Stimulated activated effector memory CD8-positive, alpha-beta T cell treated with anti-CD3 and anti-CD28 coated beads, Interleukin-12 subunit alpha, Interleukin-12 subunit beta, amount 100 ng/mL, for 72 hours (primary cell): ENCODE measurements at regions not wholly inside any gene's neighbourhood (a gene's known extent, or its start where the extent isn't known, plus 50 kb on each side); places are given as distances from the start of the nearest gene placed in this dataset.

Experiments used
- ATAC-seq: fragments of 150-1000 bp; cut with Tn5 transposase; 2 replicates; pipeline ENCODE4 v1.10.0; 2021
- DNase-seq, 2 donors: peaks; one replicate each; pipeline ENCODE4 v3.0.0; 2021 to 2022; ENCODE audit warnings: low spot score in 2 of 2
- H3K27ac Mint-ChIP-seq: one replicate; pipeline ENCODE4 v1.8.0; 2022; ENCODE audit warnings: mild to moderate bottlenecking, mixed read lengths
- H3K36me3 Mint-ChIP-seq: one replicate; pipeline ENCODE4 v1.8.0; 2022; ENCODE audit warnings: mild to moderate bottlenecking, mixed read lengths
- H3K4me1 Mint-ChIP-seq: one replicate; pipeline ENCODE4 v1.8.0; 2022; ENCODE audit warnings: mixed read lengths
- H3K4me3 Mint-ChIP-seq: one replicate; pipeline ENCODE4 v1.8.0; 2022; ENCODE audit warnings: mild to moderate bottlenecking, mixed read lengths
- H3K9me3 Mint-ChIP-seq: one replicate; pipeline ENCODE4 v1.8.0; 2022; ENCODE audit warnings: mixed read lengths

GRCh38 chr6:14488180-14488579, 370.6 kb downstream of the CD83 start:
- H3K4me1 Mint-ChIP-seq: peaks cover 5% of the 10 kb centered on the region
- no peak overlapping the region for H3K27ac Mint-ChIP-seq
- DNase-seq (no peak), ATAC-seq (no peak)
- no peaks in the 10 kb centered on the region for H3K9me3 Mint-ChIP-seq
- no peaks in the 10 kb centered on the region for H3K36me3 Mint-ChIP-seq
- H3K4me3 Mint-ChIP-seq: no peak overlapping the region

GRCh38 chr6:14489445-14489844, 371.9 kb downstream of the CD83 start:
- no peaks in the 10 kb centered on the region for H3K36me3 Mint-ChIP-seq
- no peaks in the 10 kb centered on the region for H3K9me3 Mint-ChIP-seq
- no peak overlapping the region for H3K27ac Mint-ChIP-seq
- no peak overlapping the region for H3K4me3 Mint-ChIP-seq
- ATAC-seq (no peak), DNase-seq (no peak)
- peaks cover 5% of the 10 kb centered on the region for H3K4me1 Mint-ChIP-seq

GRCh38 chr6:14498748-14499147, 381.2 kb downstream of the CD83 start:
- Mint-ChIP-seq H3K36me3 (no peaks in the 10 kb centered on the region), H3K4me1 (peaks cover 6% of the 10 kb centered on the region), H3K4me3 (no peak overlapping the region), H3K9me3 (peaks cover 7% of the 10 kb centered on the region), H3K27ac (no peak overlapping the region)
- ATAC-seq (no peak), DNase-seq (no peak)

- no peak for DNase-seq
- Mint-ChIP-seq H3K9me3 (peaks cover 7% of the 10 kb centered on the region), H3K27ac (no peak overlapping the region), H3K36me3 (no peaks in the 10 kb centered on the region), H3K4me3 (no peak overlapping the region), H3K4me1 (peaks cover 6% of the 10 kb centered on the region)
- no peak for ATAC-seq
Observed at GRCh38 chr6:14499309-14499708, 381.7 kb downstream of the CD83 start.

- Mint-ChIP-seq H3K4me3 (no peak overlapping the region), H3K9me3 (peaks cover 7% of the 10 kb centered on the region), H3K36me3 (no peaks in the 10 kb centered on the region), H3K27ac (no peak overlapping the region), H3K4me1 (peaks cover 6% of the 10 kb centered on the region)
- DNase-seq (no peak), ATAC-seq (no peak)
Observed at GRCh38 chr6:14499841-14500240, 382.3 kb downstream of the CD83 start.

GRCh38 chr6:14500809-14501208, 383.2 kb downstream of the CD83 start:
- Mint-ChIP-seq H3K9me3 (peaks cover 7% of the 10 kb centered on the region), H3K27ac (no peak overlapping the region), H3K36me3 (no peaks in the 10 kb centered on the region), H3K4me1 (peaks cover 6% of the 10 kb centered on the region), H3K4me3 (no peak overlapping the region)
- no peak for ATAC-seq
- DNase-seq: no peak

- DNase-seq (no peak), ATAC-seq (no peak)
- Mint-ChIP-seq H3K9me3 (peaks cover 4% of the 10 kb centered on the region), H3K27ac (no peak overlapping the region), H3K4me3 (no peak overlapping the region), H3K36me3 (no peaks in the 10 kb centered on the region), H3K4me1 (peaks cover 6% of the 10 kb centered on the region)
Observed at GRCh38 chr6:14501240-14501639, 383.7 kb downstream of the CD83 start.

- Mint-ChIP-seq H3K4me3 (no peak overlapping the region), H3K9me3 (no peaks in the 10 kb centered on the region), H3K27ac (no peak overlapping the region), H3K36me3 (no peaks in the 10 kb centered on the region), H3K4me1 (peaks cover 10% of the 10 kb centered on the region)
- ATAC-seq (no peak), DNase-seq (no peak)
Observed at GRCh38 chr6:14501914-14502313, 384.3 kb downstream of the CD83 start.

- DNase-seq (no peak), ATAC-seq (peak; percentile 37)
- H3K9me3 Mint-ChIP-seq: no peaks in the 10 kb centered on the region
- peak overlapping the region; percentile 32 for H3K27ac Mint-ChIP-seq
- H3K36me3 Mint-ChIP-seq: no peaks in the 10 kb centered on the region
- peaks cover 13% of the 10 kb centered on the region for H3K4me1 Mint-ChIP-seq
- H3K4me3 Mint-ChIP-seq: no peak overlapping the region
Observed at GRCh38 chr6:14502551-14502950, 385.0 kb downstream of the CD83 start.

- H3K4me1 Mint-ChIP-seq: peaks cover 13% of the 10 kb centered on the region
- H3K36me3 Mint-ChIP-seq: no peaks in the 10 kb centered on the region
- no peaks in the 10 kb centered on the region for H3K9me3 Mint-ChIP-seq
- DNase-seq (peak in 1 of 2 donors; percentile 36), ATAC-seq (no peak)
- no peak overlapping the region for H3K4me3 Mint-ChIP-seq
- no peak overlapping the region for H3K27ac Mint-ChIP-seq
Observed at GRCh38 chr6:14505401-14505800, 387.8 kb downstream of the CD83 start.

GRCh38 chr6:14506656-14507246, 389.2 kb downstream of the CD83 start:
- ATAC-seq: no peak

GRCh38 chr6:14509120-14509519, 391.5 kb downstream of the CD83 start:
- DNase-seq: no peak
- Mint-ChIP-seq H3K4me3 (no peak overlapping the region), H3K4me1 (peaks cover 7% of the 10 kb centered on the region), H3K27ac (peak overlapping the region; percentile 70), H3K9me3 (no peaks in the 10 kb centered on the region), H3K36me3 (no peaks in the 10 kb centered on the region)
- ATAC-seq: no peak

More at GRCh38 chr6:14506656-14507246, 389.2 kb downstream of the CD83 start:
- Mint-ChIP-seq H3K27ac (peak overlapping the region; percentile 8), H3K4me1 (peaks cover 13% of the 10 kb centered on the region), H3K36me3 (no peaks in the 10 kb centered on the region), H3K9me3 (no peaks in the 10 kb centered on the region), H3K4me3 (no peak overlapping the region)
- DNase-seq: peak in 1 of 2 donors; percentile 15

GRCh38 chr6:14510038-14510437, 392.5 kb downstream of the CD83 start:
- Mint-ChIP-seq H3K4me1 (peaks cover 7% of the 10 kb centered on the region), H3K9me3 (no peaks in the 10 kb centered on the region), H3K27ac (no peak overlapping the region), H3K36me3 (no peaks in the 10 kb centered on the region), H3K4me3 (no peak overlapping the region)
- ATAC-seq (no peak), DNase-seq (no peak)

GRCh38 chr6:14511061-14511586, 393.6 kb downstream of the CD83 start:
- Mint-ChIP-seq H3K9me3 (no peaks in the 10 kb centered on the region), H3K27ac (no peak overlapping the region), H3K36me3 (no peaks in the 10 kb centered on the region), H3K4me3 (no peak overlapping the region), H3K4me1 (peaks cover 7% of the 10 kb centered on the region)
- DNase-seq (no peak), ATAC-seq (no peak)

- Mint-ChIP-seq H3K9me3 (no peaks in the 10 kb centered on the region), H3K27ac (no peak overlapping the region), H3K4me1 (no peaks in the 10 kb centered on the region), H3K4me3 (no peak overlapping the region), H3K36me3 (no peaks in the 10 kb centered on the region)
- ATAC-seq (no peak), DNase-seq (no peak)
Observed at GRCh38 chr6:14512246-14512645, 394.7 kb downstream of the CD83 start.

- Mint-ChIP-seq H3K4me1 (no peaks in the 10 kb centered on the region), H3K9me3 (no peaks in the 10 kb centered on the region), H3K27ac (no peak overlapping the region), H3K4me3 (no peak overlapping the region), H3K36me3 (no peaks in the 10 kb centered on the region)
- no peak for ATAC-seq
- DNase-seq: no peak
Observed at GRCh38 chr6:14513496-14514393, 396.2 kb downstream of the CD83 start.
